A549 (cell line): ENCODE measurements at regions not wholly inside any gene's neighbourhood (a gene's known extent, or its start where the extent isn't known, plus 50 kb on each side); places are given as distances from the start of the nearest gene placed in this dataset.

Source experiments
- ATAC-seq, 2 experiments: fragments of 200-7000 bp in 1 of 2; fragments of >200 bp in 1 of 2; cut with Nextera tagmentation in 1 of 2; cut with Tn5 transposase in 1 of 2; 3 replicates each; pipeline versions ENCODE4 v1.8.0 to v1.9.1; 2018 to 2020; ENCODE audit warnings: mild to moderate bottlenecking in 1 of 2, moderate library complexity in 1 of 2
- CTCF ChIA-PET: fragments of 300-600 bp; sonication (Branson Sonifier 250); formaldehyde crosslinking; extraction: SDS; loops from one replicate; lab custom pipeline; 2021; ENCODE audit warnings: antibody characterized with exemption, inconsistent platforms; lab: Yijun Ruan, JAX
- POLR2A ChIA-PET: fragments of 350-600 bp; formaldehyde crosslinking; extraction: SDS; loops from one replicate; lab custom pipeline; 2021; ENCODE audit warnings: antibody characterized with exemption, inconsistent platforms; lab: Yijun Ruan, JAX
- DNase-seq, 2 experiments: peaks; one replicate each; pipeline versions ENCODE4 v3.0.0 to v3.0.0-alpha.2; 2011 to 2016; ENCODE audit warnings: low read depth in 1 of 2, low spot score in 1 of 2
- FAIRE-seq: peaks from 2 replicates; lab custom pipeline; 2011; peaks lifted over from hg19 to GRCh38; lab: Jason Lieb, UNC
- H3K27ac ChIP-seq, 2 experiments: fragments of >200 bp; sonication (Bioruptor Twin); formaldehyde crosslinking; 3 replicates each; pipeline ENCODE4 v1.5.1; 2016 to 2017
- H3K4me1 ChIP-seq: fragments of >200 bp; sonication (Bioruptor Twin); formaldehyde crosslinking; 3 replicates; pipeline ENCODE4 v1.6.1; 2016
- H3K4me2 ChIP-seq: fragments of >200 bp; sonication (Bioruptor Twin); formaldehyde crosslinking; 3 replicates; pipeline ENCODE4 v1.6.1; 2016
- H3K4me3 ChIP-seq: fragments of >200 bp; sonication (Bioruptor Twin); formaldehyde crosslinking; 3 replicates; pipeline ENCODE4 v1.5.1; 2016
- H3K9me3 ChIP-seq: fragments of >200 bp; sonication (Bioruptor Twin); formaldehyde crosslinking; 3 replicates; pipeline ENCODE4 v1.6.1; 2016
- CBX2 ChIP-seq: fragments of 200-600 bp; sonication (generic); IDR thresholded peaks from 2 replicates; pipeline ENCODE4 v1.6.1; 2016; ENCODE audit warnings: low read depth, mild to moderate bottlenecking, borderline replicate concordance
- CBX8 ChIP-seq: fragments of 200-600 bp; sonication (generic); IDR thresholded peaks from 2 replicates; pipeline ENCODE4 v1.6.1; 2016
- CEBPB ChIP-seq, 2 experiments: fragments of >200 bp in 1 of 2; sonication (Bioruptor Twin) in 1 of 2; formaldehyde crosslinking in 1 of 2; IDR thresholded peaks; 2 replicates each; pipeline ENCODE4 v1.6.1; 2012 to 2016
- HES2 ChIP-seq: fragments of >200 bp; sonication (Bioruptor Twin); formaldehyde crosslinking; IDR thresholded peaks from 2 replicates; pipeline ENCODE4 v1.6.1; 2016
- HOXA7 ChIP-seq: fragments of 250-450 bp; sonication (Bioruptor Pico); IDR thresholded peaks from 2 replicates; pipeline ENCODE4 v1.5.0; 2020; ENCODE audit warnings: mild to moderate bottlenecking, moderate library complexity
- HOXB5 ChIP-seq: fragments of 250-450 bp; sonication (Bioruptor Pico); IDR thresholded peaks from 2 replicates; pipeline ENCODE4 v1.5.0; 2020; ENCODE audit warnings: mild to moderate bottlenecking, moderate library complexity
- JUN ChIP-seq, 2 experiments: fragments of >200 bp; sonication (Bioruptor Twin); formaldehyde crosslinking; IDR thresholded peaks; 2 replicates in 1 of 2; 3 replicates in 1 of 2; pipeline ENCODE4 v1.6.1; 2016 to 2017
- JUNB ChIP-seq: fragments of >200 bp; sonication (Bioruptor Twin); formaldehyde crosslinking; IDR thresholded peaks from 2 replicates; pipeline ENCODE4 v1.6.1; 2016
- MAFK ChIP-seq: fragments of 450-650 bp; IDR thresholded peaks from 2 replicates; pipeline ENCODE4 v1.6.1; 2014; ENCODE audit not compliant: partially characterized antibody
- MAZ ChIP-seq: fragments of 150-350 bp; IDR thresholded peaks from 2 replicates; pipeline ENCODE4 v1.6.1; 2014; ENCODE audit warnings: antibody characterized with exemption, low read depth, low read length, borderline replicate concordance
- NPAS2 ChIP-seq: fragments of 250-450 bp; sonication (Bioruptor Pico); IDR thresholded peaks from 2 replicates; pipeline ENCODE4 v1.8.0; 2022; ENCODE audit warnings: mild to moderate bottlenecking, moderate library complexity, borderline replicate concordance
- PHF8 ChIP-seq: fragments of 200-600 bp; sonication (generic); IDR thresholded peaks from 2 replicates; pipeline ENCODE4 v1.6.1; 2016; ENCODE audit warnings: low read depth, mild to moderate bottlenecking, antibody characterized with exemption, moderate library complexity, borderline replicate concordance
- POLR2AphosphoS2 ChIP-seq: conservative IDR thresholded peaks from 2 replicates; pipeline ENCODE4 v1.6.1; 2012; ENCODE audit warnings: low read length, improper control_type of control experiment, inconsistent platforms
- RAD21 ChIP-seq, 2 experiments: fragments of >200 bp in 1 of 2; sonication (Bioruptor Twin) in 1 of 2; formaldehyde crosslinking in 1 of 2; IDR thresholded peaks in 1 of 2; conservative IDR thresholded peaks in 1 of 2; 2 replicates in 1 of 2; 3 replicates in 1 of 2; pipeline ENCODE4 v1.6.1; 2012 to 2018; ENCODE audit warnings: inconsistent platforms in 1 of 2
- REST ChIP-seq: fragments of 200-600 bp; sonication (generic); IDR thresholded peaks from 2 replicates; pipeline ENCODE4 v1.6.1; 2016; ENCODE audit warnings: antibody characterized with exemption, mild to moderate bottlenecking, moderate library complexity
- SREBF2 ChIP-seq: fragments of 450-650 bp; IDR thresholded peaks from 2 replicates; pipeline ENCODE4 v1.6.1; 2014; ENCODE audit warnings: mild to moderate bottlenecking, moderate library complexity
- TFCP2L1 ChIP-seq: fragments of 250-450 bp; sonication (Bioruptor Pico); IDR thresholded peaks from 2 replicates; pipeline ENCODE4 v1.5.0; 2021; ENCODE audit warnings: mild to moderate bottlenecking
- ZC3H11A ChIP-seq: fragments of 450-650 bp; IDR thresholded peaks from 2 replicates; pipeline ENCODE4 v1.6.1; 2014; ENCODE audit warnings: antibody characterized with exemption, mild to moderate bottlenecking
- ZFP36 ChIP-seq: fragments of 450-650 bp; IDR thresholded peaks from 2 replicates; pipeline ENCODE4 v1.6.1; 2014; ENCODE audit warnings: borderline replicate concordance; ENCODE audit not compliant: partially characterized antibody
- ZSCAN20 ChIP-seq: fragments of 250-450 bp; sonication (Bioruptor Pico); IDR thresholded peaks from 2 replicates; pipeline ENCODE4 v1.8.0; 2022; ENCODE audit warnings: mild to moderate bottlenecking, moderate library complexity
- WGBS: methylation state at CpG from one replicate; pipeline ENCODE4 v1.1.6; 2017; ENCODE audit errors: missing lambda C conversion rate; 5-methylcytosine and 5-hydroxymethylcytosine counted together
- TF ChIP-seq, protein P1 (sequence below): IDR thresholded peaks from 2 replicates; pipeline ENCODE4 v1.6.1; 2012
- TF ChIP-seq, protein P2 (sequence below): fragments of 250-450 bp; sonication (Bioruptor Pico); IDR thresholded peaks from 2 replicates; pipeline ENCODE4 v1.5.0; 2021; ENCODE audit warnings: mild to moderate bottlenecking, moderate library complexity, borderline replicate concordance
- TF ChIP-seq, protein P3 (sequence below): fragments of 150-350 bp; IDR thresholded peaks from 2 replicates; pipeline ENCODE4 v1.6.1; 2014; ENCODE audit warnings: low read depth, mild to moderate bottlenecking, low read length

- ChIA-PET POLR2A (no interaction called here), CTCF (interaction anchor here (0.6 to 1.3 kb wide), 2 partner anchors 72 to 329 kb away, joined by 3 read pairs; no protein-coding TSS in a partner anchor)
- TF ChIP-seq HES2 (no peak), JUN (IDR thresholded peaks at IDR 0.05) (no peak), ZFP36 (no peak), TFCP2L1 (CRISPR knock-in tag) (no peak), HOXA7 (CRISPR knock-in tag) (no peak), MAFK (no peak), RAD21 (conservative IDR thresholded peaks at IDR 0.05 in 1 of 2, IDR thresholded peaks at IDR 0.05 in 1 of 2) (no peak), NPAS2 (CRISPR knock-in tag) (no peak), PHF8 (no peak), HOXB5 (CRISPR knock-in tag) (no peak), JUNB (no peak), CBX2 (no peak)
- TF ChIP-seq, protein P1, sequence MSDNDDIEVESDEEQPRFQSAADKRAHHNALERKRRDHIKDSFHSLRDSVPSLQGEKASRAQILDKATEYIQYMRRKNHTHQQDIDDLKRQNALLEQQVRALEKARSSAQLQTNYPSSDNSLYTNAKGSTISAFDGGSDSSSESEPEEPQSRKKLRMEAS: no peak
- DNase-seq: no peak
- Histone ChIP-seq H3K9me3 (no peaks in the 10 kb centered on the region), H3K4me3 (no peak overlapping the region), H3K4me2 (no peak overlapping the region), H3K4me1 (no peaks in the 10 kb centered on the region), H3K27ac (no peak overlapping the region)
- no peak for FAIRE-seq
- ATAC-seq: no peak
These were observed 203.1 kb upstream of the ANKH start for GRCh38 chr5:15074651-15075050.

GRCh38 chr5:15073453-15073852 lies 201.9 kb upstream of the ANKH start:
- Histone ChIP-seq H3K9me3 (no peaks in the 10 kb centered on the region), H3K4me2 (no peak overlapping the region), H3K4me3 (no peak overlapping the region), H3K4me1 (no peaks in the 10 kb centered on the region), H3K27ac (no peak overlapping the region)
- POLR2A ChIA-PET: interaction anchor here (0.6 kb wide), 1 partner anchor 945 kb away, joined by 5 read pairs; no protein-coding TSS in a partner anchor
- CTCF ChIA-PET: interaction anchor here (1.3 kb wide), 1 partner anchor 70 kb away, joined by 3 read pairs; no protein-coding TSS in a partner anchor
- DNase-seq: no peak
- FAIRE-seq: no peak
- 5% methylated on average over 3 of the region's 3 CpGs for WGBS
- no peak for ATAC-seq
- TF ChIP-seq, protein P2, sequence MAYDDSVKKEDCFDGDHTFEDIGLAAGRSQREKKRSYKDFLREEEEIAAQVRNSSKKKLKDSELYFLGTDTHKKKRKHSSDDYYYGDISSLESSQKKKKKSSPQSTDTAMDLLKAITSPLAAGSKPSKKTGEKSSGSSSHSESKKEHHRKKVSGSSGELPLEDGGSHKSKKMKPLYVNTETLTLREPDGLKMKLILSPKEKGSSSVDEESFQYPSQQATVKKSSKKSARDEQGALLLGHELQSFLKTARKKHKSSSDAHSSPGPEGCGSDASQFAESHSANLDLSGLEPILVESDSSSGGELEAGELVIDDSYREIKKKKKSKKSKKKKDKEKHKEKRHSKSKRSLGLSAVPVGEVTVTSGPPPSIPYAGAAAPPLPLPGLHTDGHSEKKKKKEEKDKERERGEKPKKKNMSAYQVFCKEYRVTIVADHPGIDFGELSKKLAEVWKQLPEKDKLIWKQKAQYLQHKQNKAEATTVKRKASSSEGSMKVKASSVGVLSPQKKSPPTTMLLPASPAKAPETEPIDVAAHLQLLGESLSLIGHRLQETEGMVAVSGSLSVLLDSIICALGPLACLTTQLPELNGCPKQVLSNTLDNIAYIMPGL (CRISPR knock-in tag): no peak
- no peak for TF ChIP-seq CBX2
- no peak for TF ChIP-seq MAZ
- TF ChIP-seq SREBF2: no peak
- TF ChIP-seq CEBPB (IDR thresholded peaks at IDR 0.05): no peak
- TF ChIP-seq CBX8: no peak
- TF ChIP-seq HOXA7 (CRISPR knock-in tag): no peak
- TF ChIP-seq, protein P3, sequence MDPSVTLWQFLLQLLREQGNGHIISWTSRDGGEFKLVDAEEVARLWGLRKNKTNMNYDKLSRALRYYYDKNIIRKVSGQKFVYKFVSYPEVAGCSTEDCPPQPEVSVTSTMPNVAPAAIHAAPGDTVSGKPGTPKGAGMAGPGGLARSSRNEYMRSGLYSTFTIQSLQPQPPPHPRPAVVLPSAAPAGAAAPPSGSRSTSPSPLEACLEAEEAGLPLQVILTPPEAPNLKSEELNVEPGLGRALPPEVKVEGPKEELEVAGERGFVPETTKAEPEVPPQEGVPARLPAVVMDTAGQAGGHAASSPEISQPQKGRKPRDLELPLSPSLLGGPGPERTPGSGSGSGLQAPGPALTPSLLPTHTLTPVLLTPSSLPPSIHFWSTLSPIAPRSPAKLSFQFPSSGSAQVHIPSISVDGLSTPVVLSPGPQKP: no peak
- no peak for TF ChIP-seq REST
- TF ChIP-seq ZFP36: no peak
- no peak for TF ChIP-seq ZC3H11A
- no peak for TF ChIP-seq NPAS2 (CRISPR knock-in tag)
- no peak for TF ChIP-seq ZSCAN20 (CRISPR knock-in tag)
- TF ChIP-seq POLR2AphosphoS2: no peak
